AG10803 (cell line): ENCODE measurements at regions not wholly inside any gene's neighbourhood (a gene's known extent, or its start where the extent isn't known, plus 50 kb on each side); places are given as distances from the start of the nearest gene placed in this dataset.
"Not testable (repeated sequence)": the region's sequence is repeated elsewhere in the genome, so short reads cannot be mapped to it uniquely, and the experiment has no call there.

Experiments
- DNase-seq: peaks from one replicate; pipeline ENCODE4 v3.0.0; 2010; ENCODE audit warnings: low read depth
- H3K4me3 ChIP-seq: 2 replicates; pipeline ENCODE4 v1.5.1; 2011; ENCODE audit warnings: mild to moderate bottlenecking, low read length, control low read depth
- TF ChIP-seq, protein P1 (sequence below): conservative IDR thresholded peaks from 2 replicates; pipeline ENCODE4 v1.5.1; 2011; ENCODE audit warnings: mild to moderate bottlenecking, low read length, control low read depth, inconsistent platforms

DNA sequence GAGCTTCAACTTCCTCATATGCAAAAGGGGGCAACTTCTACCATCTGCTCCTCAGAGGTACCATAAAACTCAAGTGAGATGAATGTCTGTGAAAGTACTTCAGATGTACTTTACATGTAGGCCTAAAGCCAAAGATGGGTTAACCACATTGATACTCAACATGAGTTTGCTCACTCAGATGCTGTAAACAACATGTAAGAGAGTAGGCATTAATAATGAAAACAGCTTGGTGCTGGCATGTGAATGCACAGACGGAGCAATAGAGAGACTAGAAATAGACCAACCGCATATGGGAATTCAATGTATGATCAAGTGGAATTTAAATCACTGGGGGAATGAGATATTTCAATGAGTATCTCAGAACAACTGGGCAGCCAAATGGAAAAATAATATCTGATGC lies 143.8 kb upstream of the CDYL start:
- H3K4me3 ChIP-seq: no peak overlapping the region
- DNase-seq: peak; percentile 25
- TF ChIP-seq, protein P1, sequence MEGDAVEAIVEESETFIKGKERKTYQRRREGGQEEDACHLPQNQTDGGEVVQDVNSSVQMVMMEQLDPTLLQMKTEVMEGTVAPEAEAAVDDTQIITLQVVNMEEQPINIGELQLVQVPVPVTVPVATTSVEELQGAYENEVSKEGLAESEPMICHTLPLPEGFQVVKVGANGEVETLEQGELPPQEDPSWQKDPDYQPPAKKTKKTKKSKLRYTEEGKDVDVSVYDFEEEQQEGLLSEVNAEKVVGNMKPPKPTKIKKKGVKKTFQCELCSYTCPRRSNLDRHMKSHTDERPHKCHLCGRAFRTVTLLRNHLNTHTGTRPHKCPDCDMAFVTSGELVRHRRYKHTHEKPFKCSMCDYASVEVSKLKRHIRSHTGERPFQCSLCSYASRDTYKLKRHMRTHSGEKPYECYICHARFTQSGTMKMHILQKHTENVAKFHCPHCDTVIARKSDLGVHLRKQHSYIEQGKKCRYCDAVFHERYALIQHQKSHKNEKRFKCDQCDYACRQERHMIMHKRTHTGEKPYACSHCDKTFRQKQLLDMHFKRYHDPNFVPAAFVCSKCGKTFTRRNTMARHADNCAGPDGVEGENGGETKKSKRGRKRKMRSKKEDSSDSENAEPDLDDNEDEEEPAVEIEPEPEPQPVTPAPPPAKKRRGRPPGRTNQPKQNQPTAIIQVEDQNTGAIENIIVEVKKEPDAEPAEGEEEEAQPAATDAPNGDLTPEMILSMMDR: no peak

DNA sequence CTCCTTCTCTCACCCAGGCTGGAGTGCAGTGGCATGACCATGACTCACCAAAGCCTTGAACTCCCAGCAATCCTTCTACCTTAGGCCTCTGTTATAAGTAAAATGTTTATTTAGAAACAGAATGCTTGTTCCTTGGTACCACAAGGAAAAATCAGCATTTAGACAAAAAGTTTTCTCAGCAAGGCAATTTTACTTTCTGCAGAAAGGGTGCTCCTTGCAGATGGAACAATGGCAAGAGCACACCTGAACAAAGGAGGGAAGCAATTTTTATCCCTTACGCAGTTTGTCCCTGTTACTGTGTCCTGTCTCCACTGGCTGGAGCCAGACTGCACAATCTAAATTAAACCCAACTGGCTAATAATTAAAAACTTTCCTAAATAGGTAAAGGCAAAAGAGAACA lies 146.4 kb upstream of the CDYL start:
- not testable (repeated sequence) for H3K4me3 ChIP-seq, DNase-seq

DNA sequence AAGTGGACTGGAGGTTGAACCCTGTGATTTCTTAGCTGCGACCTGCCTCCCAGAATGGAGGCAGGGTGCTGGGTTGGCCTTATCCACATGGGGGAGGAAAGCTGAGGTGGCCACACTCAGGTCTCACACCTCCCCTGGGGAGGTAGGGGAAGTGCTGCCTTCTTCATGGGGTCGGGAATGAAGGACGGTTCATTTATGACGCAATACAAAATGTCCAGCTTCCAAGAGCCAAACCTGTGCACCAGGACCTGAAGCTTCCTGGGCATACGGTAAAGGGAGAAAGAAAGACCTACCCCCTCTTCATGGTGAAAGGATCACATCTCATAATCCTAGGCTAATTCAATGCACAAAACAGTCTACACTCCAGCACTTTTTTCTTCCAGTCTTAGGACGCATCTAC lies 150.6 kb upstream of the CDYL start:
- H3K4me3 ChIP-seq: no peak overlapping the region
- TF ChIP-seq, protein P1: no peak
- no peak for DNase-seq

DNA sequence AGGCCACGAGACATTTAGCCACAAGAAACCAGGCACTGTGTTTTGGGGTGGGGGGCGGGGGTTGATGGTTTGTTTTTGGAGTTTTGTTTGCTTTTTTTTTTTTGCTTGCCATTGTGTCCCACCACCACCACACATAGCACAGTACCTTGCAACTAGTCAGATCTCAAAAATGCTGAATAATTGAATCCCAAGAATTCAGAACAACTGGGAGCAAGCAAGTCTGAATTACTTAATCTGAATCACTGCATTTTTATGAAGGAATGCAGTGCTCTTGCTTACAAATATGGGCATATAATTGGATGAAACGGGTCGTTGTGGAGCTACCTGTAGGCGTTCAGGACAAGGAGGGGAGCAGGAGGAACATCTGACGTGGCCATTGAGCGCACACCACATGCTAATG lies 151.5 kb upstream of the CDYL start:
- TF ChIP-seq, protein P1: no peak

DNA sequence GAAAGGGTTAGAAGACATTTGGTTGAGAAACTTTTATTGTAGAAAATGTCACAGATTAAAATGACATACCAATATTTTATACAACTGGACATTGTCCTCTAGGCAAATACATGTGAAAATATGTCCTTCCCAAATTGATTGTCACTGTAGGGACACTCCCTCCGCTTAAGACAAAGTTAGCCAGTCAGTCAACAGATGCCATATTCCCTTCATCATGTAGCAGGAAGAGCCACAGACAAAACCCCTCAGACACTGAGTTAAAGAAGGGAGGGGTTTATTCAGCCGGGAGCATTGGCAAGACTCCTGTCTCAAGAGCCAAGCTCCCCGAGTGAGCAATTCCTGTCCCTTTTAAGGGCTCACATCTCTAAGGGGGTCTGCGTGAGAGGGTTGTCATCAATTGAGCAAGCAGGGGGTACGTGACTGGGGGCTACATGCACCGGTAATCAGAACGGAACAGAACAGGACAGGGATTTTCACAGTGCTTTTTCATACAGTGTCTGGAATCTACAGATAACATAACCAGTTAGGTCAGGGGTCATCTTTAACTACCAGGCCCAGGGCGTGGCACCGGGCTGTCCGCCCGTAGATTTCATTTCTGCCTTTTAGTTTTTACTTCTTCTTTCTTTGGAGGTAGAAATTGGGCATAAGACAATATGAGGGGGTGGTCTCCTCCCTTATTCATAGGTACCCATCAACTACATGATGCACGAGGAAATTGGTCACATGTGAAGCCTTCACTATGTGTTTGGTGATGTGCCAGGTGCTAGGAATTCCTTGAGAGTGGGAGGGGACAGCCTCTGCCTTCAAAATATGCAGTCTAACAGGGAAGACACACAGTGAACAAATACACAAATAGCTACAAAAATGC lies 155.7 kb upstream of the CDYL start:
- DNase-seq: no peak
- TF ChIP-seq, protein P1: no peak
- no peak overlapping the region for H3K4me3 ChIP-seq

More for the DNA sequence above, 151.5 kb upstream of the CDYL start:
- peak; percentile 45 for DNase-seq
- H3K4me3 ChIP-seq: no peak overlapping the region

DNA sequence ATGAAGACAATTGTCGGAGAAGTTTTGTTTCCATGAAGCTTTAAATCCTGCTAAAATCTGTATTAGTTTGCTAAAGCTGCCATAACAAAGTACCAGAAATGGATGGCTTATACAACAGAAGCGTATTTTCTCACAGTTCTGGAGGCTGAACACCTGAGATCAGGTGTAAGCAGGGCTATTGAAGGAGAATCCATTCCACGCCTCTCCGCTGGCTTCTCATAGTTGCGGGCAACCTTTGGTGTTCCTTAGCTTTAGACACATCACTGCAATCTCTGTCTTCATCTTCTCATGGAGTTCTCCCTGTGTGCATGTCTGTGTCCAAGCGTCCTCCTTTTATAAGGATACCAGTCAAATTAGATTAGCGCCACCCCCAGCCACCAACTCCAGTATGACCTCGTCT lies 159.9 kb upstream of the CDYL start:
- DNase-seq: no peak
- TF ChIP-seq, protein P1: no peak
- no peak overlapping the region for H3K4me3 ChIP-seq

DNA sequence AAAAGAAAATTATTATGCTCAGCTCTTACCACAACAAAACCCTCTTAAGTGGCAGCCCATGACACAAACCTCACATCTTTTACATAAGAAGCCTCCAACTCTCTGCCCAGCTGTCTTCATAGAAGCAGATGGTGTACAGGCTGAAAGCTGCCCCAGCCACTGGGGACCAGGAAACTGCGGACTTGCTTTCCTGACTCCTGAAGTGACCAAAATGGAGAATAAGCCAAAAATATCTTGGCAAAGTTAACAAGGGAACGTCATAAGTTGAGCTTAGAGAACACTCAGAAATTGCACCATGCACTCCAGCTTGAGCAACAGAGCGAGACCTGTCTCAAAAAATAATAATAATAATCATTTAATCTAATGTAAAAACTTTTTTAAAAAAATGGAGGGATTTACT lies 160.3 kb upstream of the CDYL start:
- no peak overlapping the region for H3K4me3 ChIP-seq
- TF ChIP-seq, protein P1: no peak
- peak; percentile 88 for DNase-seq
